ENCODE measurements at regions not wholly inside any gene's neighbourhood (a gene's known extent, or its start where the extent isn't known, plus 50 kb on each side); places are given as distances from the start of the nearest gene placed in this dataset.

GRCh38 chr7:50836646-50837045 is 54.0 kb upstream of the GRB10 start:
- DNase-seq (ENCODE audit: low read depth in 1 of 2, low spot score in 1 of 2): no peak
- H3K27me3 ChIP-seq (ENCODE audit: insufficient read depth, poor library complexity, severe bottlenecking): no peaks in the 10 kb centered on the region
- no peak for TF ChIP-seq GABPA (IDR thresholded peaks at IDR 0.05; ENCODE audit: low read depth)
- no peak for TF ChIP-seq REST (IDR thresholded peaks at IDR 0.05; ENCODE audit: insufficient replicate concordance, low read depth)
- TF ChIP-seq CTCF (IDR thresholded peaks at IDR 0.05; ENCODE audit: insufficient read depth, low read length): no peak
- TF ChIP-seq POLR2AphosphoS5 (IDR thresholded peaks at IDR 0.05; ENCODE audit: low read depth): no peak
- TF ChIP-seq SPI1 (IDR thresholded peaks at IDR 0.05; ENCODE audit: borderline replicate concordance, low read depth): no peak
- H3K27ac ChIP-seq (replicated peaks): no peak overlapping the region
- H3K4me3 ChIP-seq (replicated peaks; ENCODE audit: insufficient read depth, low read length): no peak overlapping the region

- TF ChIP-seq SPI1 (IDR thresholded peaks at IDR 0.05; ENCODE audit: borderline replicate concordance, low read depth) (no peak), REST (IDR thresholded peaks at IDR 0.05; ENCODE audit: insufficient replicate concordance, low read depth) (no peak), POLR2AphosphoS5 (IDR thresholded peaks at IDR 0.05; ENCODE audit: low read depth) (no peak), GABPA (IDR thresholded peaks at IDR 0.05; ENCODE audit: low read depth) (no peak), CTCF (IDR thresholded peaks at IDR 0.05; ENCODE audit: insufficient read depth, low read length) (no peak)
- DNase-seq (ENCODE audit: low read depth in 1 of 2, low spot score in 1 of 2): no peak
- Histone ChIP-seq H3K27me3 (ENCODE audit: insufficient read depth, poor library complexity, severe bottlenecking) (no peaks in the 10 kb centered on the region), H3K4me3 (replicated peaks; ENCODE audit: insufficient read depth, low read length) (no peak overlapping the region), H3K27ac (replicated peaks) (no peak overlapping the region)
These were observed 52.5 kb upstream of the GRB10 start for GRCh38 chr7:50835156-50835555.

- no peak for DNase-seq (ENCODE audit: low read depth in 1 of 2, low spot score in 1 of 2)
These were observed 52.0 kb upstream of the GRB10 start for GRCh38 chr7:50834679-50835078.

More at GRCh38 chr7:50834679-50835078, 52.0 kb upstream of the GRB10 start:
- no peak overlapping the region for H3K4me3 ChIP-seq (replicated peaks; ENCODE audit: insufficient read depth, low read length)
- no peak for TF ChIP-seq POLR2AphosphoS5 (IDR thresholded peaks at IDR 0.05; ENCODE audit: low read depth)
- TF ChIP-seq REST (IDR thresholded peaks at IDR 0.05; ENCODE audit: insufficient replicate concordance, low read depth): no peak
- TF ChIP-seq SPI1 (IDR thresholded peaks at IDR 0.05; ENCODE audit: borderline replicate concordance, low read depth): 0 out of 2 replicates have a peak, but pooled peaks have one; percentile 34
- no peak for TF ChIP-seq GABPA (IDR thresholded peaks at IDR 0.05; ENCODE audit: low read depth)
- no peak for TF ChIP-seq CTCF (IDR thresholded peaks at IDR 0.05; ENCODE audit: insufficient read depth, low read length)
- H3K27ac ChIP-seq (replicated peaks): no peak overlapping the region
- H3K27me3 ChIP-seq (ENCODE audit: insufficient read depth, poor library complexity, severe bottlenecking): no peaks in the 10 kb centered on the region
